Choroid plexus epithelial cell (primary cell): ENCODE measurements at regions not wholly inside any gene's neighbourhood (a gene's known extent, or its start where the extent isn't known, plus 50 kb on each side); places are given as distances from the start of the nearest gene placed in this dataset.

Source experiments
- DNase-seq: peaks from one replicate; pipeline ENCODE4 v3.0.0-alpha.2; 2010; ENCODE audit warnings: low read depth
- H3K4me3 ChIP-seq: 2 replicates; pipeline ENCODE4 v1.5.1; 2011; ENCODE audit warnings: low read depth, mild to moderate bottlenecking, control low read depth, low read length, moderate library complexity
- TF ChIP-seq, protein P1 (sequence below): conservative IDR thresholded peaks from 2 replicates; pipeline ENCODE4 v1.5.1; 2011; ENCODE audit warnings: low read depth, mild to moderate bottlenecking, control low read depth, inconsistent platforms, low read length, moderate library complexity

- no peak overlapping the region for H3K4me3 ChIP-seq
- TF ChIP-seq, protein P1, sequence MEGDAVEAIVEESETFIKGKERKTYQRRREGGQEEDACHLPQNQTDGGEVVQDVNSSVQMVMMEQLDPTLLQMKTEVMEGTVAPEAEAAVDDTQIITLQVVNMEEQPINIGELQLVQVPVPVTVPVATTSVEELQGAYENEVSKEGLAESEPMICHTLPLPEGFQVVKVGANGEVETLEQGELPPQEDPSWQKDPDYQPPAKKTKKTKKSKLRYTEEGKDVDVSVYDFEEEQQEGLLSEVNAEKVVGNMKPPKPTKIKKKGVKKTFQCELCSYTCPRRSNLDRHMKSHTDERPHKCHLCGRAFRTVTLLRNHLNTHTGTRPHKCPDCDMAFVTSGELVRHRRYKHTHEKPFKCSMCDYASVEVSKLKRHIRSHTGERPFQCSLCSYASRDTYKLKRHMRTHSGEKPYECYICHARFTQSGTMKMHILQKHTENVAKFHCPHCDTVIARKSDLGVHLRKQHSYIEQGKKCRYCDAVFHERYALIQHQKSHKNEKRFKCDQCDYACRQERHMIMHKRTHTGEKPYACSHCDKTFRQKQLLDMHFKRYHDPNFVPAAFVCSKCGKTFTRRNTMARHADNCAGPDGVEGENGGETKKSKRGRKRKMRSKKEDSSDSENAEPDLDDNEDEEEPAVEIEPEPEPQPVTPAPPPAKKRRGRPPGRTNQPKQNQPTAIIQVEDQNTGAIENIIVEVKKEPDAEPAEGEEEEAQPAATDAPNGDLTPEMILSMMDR = no peak
- no peak for DNase-seq
Observed at GRCh38 chrX:36508042-36508441, 500.1 kb upstream of the FAM47C start.

GRCh38 chrX:36510736-36511135 is 497.4 kb upstream of the FAM47C start:
- DNase-seq = no peak
- H3K4me3 ChIP-seq = no peak overlapping the region
- TF ChIP-seq, protein P1 = no peak

- TF ChIP-seq, protein P1 = no peak
- DNase-seq = no peak
- no peak overlapping the region for H3K4me3 ChIP-seq
Observed at GRCh38 chrX:36528661-36529060, 479.5 kb upstream of the FAM47C start.

- DNase-seq = no peak
- TF ChIP-seq, protein P1 = no peak
- H3K4me3 ChIP-seq = no peak overlapping the region
Observed at GRCh38 chrX:36534900-36535299, 473.3 kb upstream of the FAM47C start.

DNA sequence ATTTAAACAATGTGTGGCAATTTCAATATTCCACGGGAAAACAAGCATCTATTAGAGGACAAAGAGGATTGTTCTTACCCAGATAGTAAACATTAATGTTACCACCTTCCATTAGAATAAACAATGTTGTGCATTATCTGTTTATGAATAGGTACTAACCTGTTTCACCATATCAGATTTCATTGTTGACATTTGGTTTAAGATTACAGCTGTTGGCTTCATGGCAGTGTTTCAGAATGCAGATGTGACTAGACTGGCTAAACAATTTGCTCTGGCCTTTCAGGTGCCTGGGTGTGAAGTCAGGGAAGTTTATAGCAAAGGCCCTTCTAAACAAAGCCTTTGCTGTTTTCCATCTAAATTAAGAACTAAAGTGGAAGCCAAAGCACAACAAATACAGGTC is 464.7 kb upstream of the FAM47C start:
- TF ChIP-seq, protein P1 = no peak
- no peak for DNase-seq
- no peak overlapping the region for H3K4me3 ChIP-seq

GRCh38 chrX:36562986-36563385 is 445.2 kb upstream of the FAM47C start:
- TF ChIP-seq, protein P1 = no peak
- DNase-seq = no peak
- no peak overlapping the region for H3K4me3 ChIP-seq

GRCh38 chrX:36568946-36569345 is 439.2 kb upstream of the FAM47C start:
- DNase-seq = peak; percentile 4
- TF ChIP-seq, protein P1 = no peak
- no peak overlapping the region for H3K4me3 ChIP-seq
